ENCODE measurements at regions not wholly inside any gene's neighbourhood (a gene's known extent, or its start where the extent isn't known, plus 50 kb on each side); places are given as distances from the start of the nearest gene placed in this dataset.
"Not testable (repeated sequence)": the region's sequence is repeated elsewhere in the genome, so short reads cannot be mapped to it uniquely, and the experiment has no call there.

DNA sequence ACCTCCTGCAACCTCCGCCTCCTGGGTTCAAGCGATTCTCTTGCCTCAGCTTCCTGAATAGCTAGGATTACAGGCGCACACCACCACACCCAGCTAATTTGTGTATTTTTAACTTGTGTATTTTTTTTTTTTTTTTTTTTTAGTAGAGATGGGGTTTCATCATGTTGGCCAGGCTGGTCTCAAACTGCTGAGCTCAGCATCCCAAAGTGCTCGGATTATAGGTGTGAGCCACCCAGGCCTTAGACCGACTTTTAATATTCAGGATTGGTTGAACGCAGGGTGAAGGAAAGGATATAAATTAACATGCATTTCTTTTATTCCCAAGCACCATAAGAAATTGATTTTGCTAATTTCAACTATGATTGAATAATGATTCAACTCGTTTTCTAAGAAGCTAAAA, 798.6 kb downstream of the GATA3 start:
- Histone ChIP-seq H3K36me3 (ENCODE audit: insufficient read depth, low read length) (no peaks in the 10 kb centered on the region), H3K27ac (ENCODE audit: low read depth in 1 of 2, low read length in 2 of 2) (no peak overlapping the region), H3K27me3 (ENCODE audit: control insufficient read depth in 1 of 2, insufficient read depth in 2 of 2, low read length in 2 of 2) (no peaks in the 10 kb centered on the region), H3K4me1 (ENCODE audit: insufficient read depth, low read length) (no peaks in the 10 kb centered on the region), H3K4me3 (ENCODE audit: low read length) (no peak overlapping the region), H3K9me3 (ENCODE audit: control insufficient read depth in 1 of 2, insufficient read depth in 1 of 2, low read length in 2 of 2) (no peaks in the 10 kb centered on the region)
- Mint-ChIP-seq H3K9me3 (no peaks in the 10 kb centered on the region), H3K4me1 (ENCODE audit: low read depth) (no peaks in the 10 kb centered on the region), H3K27ac (no peak overlapping the region), H3K36me3 (ENCODE audit: low read depth) (no peaks in the 10 kb centered on the region), H3K27me3 (peaks cover 9% of the 10 kb centered on the region), H3K4me3 (no peak overlapping the region)
- CTCF ChIA-PET, result interaction anchor here (1.0 kb wide), 1 partner anchor 18 kb away, joined by 3 read pairs; no protein-coding TSS in a partner anchor
- intact Hi-C loops (cut with DNase I, micrococcal nuclease), result no loop called here
- ATAC-seq (ENCODE audit: poor library complexity) (no peak), DNase-seq (no peak)
- POLR2A ChIA-PET, result no interaction called here
- TF ChIP-seq, protein P1, sequence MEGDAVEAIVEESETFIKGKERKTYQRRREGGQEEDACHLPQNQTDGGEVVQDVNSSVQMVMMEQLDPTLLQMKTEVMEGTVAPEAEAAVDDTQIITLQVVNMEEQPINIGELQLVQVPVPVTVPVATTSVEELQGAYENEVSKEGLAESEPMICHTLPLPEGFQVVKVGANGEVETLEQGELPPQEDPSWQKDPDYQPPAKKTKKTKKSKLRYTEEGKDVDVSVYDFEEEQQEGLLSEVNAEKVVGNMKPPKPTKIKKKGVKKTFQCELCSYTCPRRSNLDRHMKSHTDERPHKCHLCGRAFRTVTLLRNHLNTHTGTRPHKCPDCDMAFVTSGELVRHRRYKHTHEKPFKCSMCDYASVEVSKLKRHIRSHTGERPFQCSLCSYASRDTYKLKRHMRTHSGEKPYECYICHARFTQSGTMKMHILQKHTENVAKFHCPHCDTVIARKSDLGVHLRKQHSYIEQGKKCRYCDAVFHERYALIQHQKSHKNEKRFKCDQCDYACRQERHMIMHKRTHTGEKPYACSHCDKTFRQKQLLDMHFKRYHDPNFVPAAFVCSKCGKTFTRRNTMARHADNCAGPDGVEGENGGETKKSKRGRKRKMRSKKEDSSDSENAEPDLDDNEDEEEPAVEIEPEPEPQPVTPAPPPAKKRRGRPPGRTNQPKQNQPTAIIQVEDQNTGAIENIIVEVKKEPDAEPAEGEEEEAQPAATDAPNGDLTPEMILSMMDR (IDR thresholded peaks at IDR 0.05), result no peak

DNA sequence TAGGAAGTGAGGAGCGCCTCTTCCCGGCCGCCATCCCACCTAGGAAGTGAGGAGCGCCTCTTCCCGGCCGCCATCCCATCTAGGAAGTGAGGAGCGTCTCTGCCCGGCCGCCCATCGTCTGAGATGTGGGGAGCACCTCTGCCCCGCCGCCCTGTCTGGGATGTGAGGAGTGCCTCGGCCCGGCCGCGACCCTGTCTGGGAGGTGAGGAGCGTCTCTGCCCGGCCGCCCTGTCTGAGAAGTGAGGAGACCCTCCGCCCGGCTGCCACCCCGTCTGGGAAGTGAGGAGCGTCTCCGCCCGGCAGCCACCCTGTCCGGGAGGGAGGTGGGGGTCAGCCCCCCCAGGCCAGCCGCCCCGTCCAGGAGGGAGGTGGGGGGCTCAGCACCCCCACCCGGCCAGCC, 814.4 kb downstream of the GATA3 start:
- H3K27ac ChIP-seq (ENCODE audit: low read depth in 1 of 2, low read length in 2 of 2); H3K4me1 ChIP-seq (ENCODE audit: insufficient read depth, low read length); H3K4me1 Mint-ChIP-seq (ENCODE audit: low read depth); H3K4me3 ChIP-seq (ENCODE audit: low read length); H3K36me3 Mint-ChIP-seq (ENCODE audit: low read depth); H3K27me3 ChIP-seq (ENCODE audit: control insufficient read depth in 1 of 2, insufficient read depth in 2 of 2, low read length in 2 of 2); ATAC-seq (ENCODE audit: poor library complexity); H3K9me3 ChIP-seq (ENCODE audit: control insufficient read depth in 1 of 2, insufficient read depth in 1 of 2, low read length in 2 of 2); intact Hi-C loops (cut with DNase I, micrococcal nuclease); H3K36me3 ChIP-seq (ENCODE audit: insufficient read depth, low read length); POLR2A ChIA-PET; DNase-seq; H3K4me3 Mint-ChIP-seq; CTCF ChIA-PET; H3K27me3 Mint-ChIP-seq; H3K9me3 Mint-ChIP-seq; H3K27ac Mint-ChIP-seq: not testable (repeated sequence)

DNA sequence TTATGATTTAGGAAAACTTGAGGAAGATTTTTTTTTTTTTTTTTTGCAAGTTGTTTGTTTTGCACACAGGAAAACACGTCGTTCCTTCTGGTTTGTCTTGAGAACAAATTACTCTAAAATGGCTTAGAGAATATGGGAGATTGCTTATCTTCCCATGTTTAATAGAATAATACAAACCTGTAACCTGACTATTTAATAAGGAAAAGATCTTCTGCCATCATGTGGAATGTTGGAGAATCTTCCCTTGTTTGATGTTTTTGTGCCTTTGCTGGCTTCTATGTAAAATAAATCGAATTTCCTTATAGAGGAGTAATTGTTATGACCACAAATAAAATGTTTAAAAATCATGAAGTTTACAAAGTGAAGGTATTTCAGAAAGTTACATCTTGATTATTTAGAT, 818.8 kb downstream of the GATA3 start:
- H3K27me3 Mint-ChIP-seq, result peaks cover 16% of the 10 kb centered on the region
- no peaks in the 10 kb centered on the region for H3K36me3 Mint-ChIP-seq (ENCODE audit: low read depth)
- POLR2A ChIA-PET, result no interaction called here
- TF ChIP-seq, protein P1 (IDR thresholded peaks at IDR 0.05), result no peak
- no peaks in the 10 kb centered on the region for H3K4me1 ChIP-seq (ENCODE audit: insufficient read depth, low read length)
- H3K36me3 ChIP-seq (ENCODE audit: insufficient read depth, low read length), result no peaks in the 10 kb centered on the region
- intact Hi-C loops (cut with DNase I, micrococcal nuclease), result no loop called here
- no peak overlapping the region for H3K27ac ChIP-seq (ENCODE audit: low read depth in 1 of 2, low read length in 2 of 2)
- CTCF ChIA-PET, result no interaction called here
- H3K4me1 Mint-ChIP-seq (ENCODE audit: low read depth), result no peaks in the 10 kb centered on the region
- no peak overlapping the region for H3K4me3 ChIP-seq (ENCODE audit: low read length)
- ATAC-seq (ENCODE audit: poor library complexity), result no peak
- peaks cover 0 to 2% of the 10 kb centered on the region in 2 experiments for H3K9me3 ChIP-seq (ENCODE audit: control insufficient read depth in 1 of 2, insufficient read depth in 1 of 2, low read length in 2 of 2)
- no peak for DNase-seq
- no peak overlapping the region for H3K27ac Mint-ChIP-seq
- no peaks in the 10 kb centered on the region for H3K27me3 ChIP-seq (ENCODE audit: control insufficient read depth in 1 of 2, insufficient read depth in 2 of 2, low read length in 2 of 2)
- no peak overlapping the region for H3K4me3 Mint-ChIP-seq
- no peaks in the 10 kb centered on the region for H3K9me3 Mint-ChIP-seq

DNA sequence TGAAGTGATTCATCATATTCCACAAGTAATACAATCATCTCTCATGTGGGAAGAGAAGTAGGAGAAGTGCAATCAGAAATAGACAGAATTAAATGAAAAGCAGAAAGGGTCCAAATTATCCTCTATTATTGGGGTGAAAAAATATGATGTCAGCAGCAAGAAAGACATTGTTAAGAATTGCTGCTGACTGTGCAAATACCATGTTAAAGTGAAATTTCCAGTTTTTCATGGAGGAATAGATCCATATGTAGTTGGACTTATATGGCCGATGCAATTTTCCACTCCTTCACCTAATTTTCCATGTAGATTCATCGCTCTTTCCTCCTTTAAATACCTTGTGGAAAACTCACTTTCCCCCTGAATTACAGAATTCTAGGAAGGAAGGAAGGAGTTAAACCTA, 819.8 kb downstream of the GATA3 start:
- CTCF ChIA-PET, result no interaction called here
- H3K27ac ChIP-seq (ENCODE audit: low read depth in 1 of 2, low read length in 2 of 2), result no peak overlapping the region
- H3K36me3 ChIP-seq (ENCODE audit: insufficient read depth, low read length), result no peaks in the 10 kb centered on the region
- DNase-seq (no peak), ATAC-seq (ENCODE audit: poor library complexity) (no peak)
- Mint-ChIP-seq H3K36me3 (ENCODE audit: low read depth) (no peaks in the 10 kb centered on the region), H3K27me3 (peaks cover 16% of the 10 kb centered on the region), H3K4me3 (no peak overlapping the region), H3K9me3 (no peaks in the 10 kb centered on the region), H3K27ac (no peak overlapping the region), H3K4me1 (ENCODE audit: low read depth) (no peaks in the 10 kb centered on the region)
- intact Hi-C loops (cut with DNase I, micrococcal nuclease), result no loop called here
- POLR2A ChIA-PET, result no interaction called here
- TF ChIP-seq, protein P1 (IDR thresholded peaks at IDR 0.05), result no peak
- H3K4me3 ChIP-seq (ENCODE audit: low read length), result no peak overlapping the region
- no peaks in the 10 kb centered on the region for H3K27me3 ChIP-seq (ENCODE audit: control insufficient read depth in 1 of 2, insufficient read depth in 2 of 2, low read length in 2 of 2)
- no peaks in the 10 kb centered on the region for H3K4me1 ChIP-seq (ENCODE audit: insufficient read depth, low read length)
- no peaks in the 10 kb centered on the region for H3K9me3 ChIP-seq (ENCODE audit: control insufficient read depth in 1 of 2, insufficient read depth in 1 of 2, low read length in 2 of 2)

Measured in CD4-positive, alpha-beta T cell (primary cell).